ENCODE measurements at regions not wholly inside any gene's neighbourhood (a gene's known extent, or its start where the extent isn't known, plus 50 kb on each side); places are given as distances from the start of the nearest gene placed in this dataset.

- Histone ChIP-seq H3K27me3 (replicated peaks in 1 of 4; ENCODE audit: control extremely low read depth in 1 of 4, control insufficient read depth in 3 of 4, insufficient read depth in 4 of 4, low read length in 3 of 4) (no peaks in the 10 kb centered on the region), H3K4me1 (ENCODE audit: control insufficient read depth in 2 of 2, insufficient read depth in 2 of 2, low read length in 2 of 2) (no peaks in the 10 kb centered on the region), H3K9ac (ENCODE audit: low read length) (no peak overlapping the region), H3K4me3 (ENCODE audit: control extremely low read depth in 1 of 5, extremely low read depth in 1 of 5, insufficient read depth in 1 of 5, low read depth in 2 of 5, low read length in 4 of 5) (no peak overlapping the region), H3K9me3 (ENCODE audit: control extremely low read depth in 1 of 3, control insufficient read depth in 2 of 3, insufficient read depth in 1 of 3, low read length in 2 of 3) (no peaks in the 10 kb centered on the region), H4K20me1 (ENCODE audit: control insufficient read depth, insufficient read depth, low read length, poor library complexity, severe bottlenecking) (no peaks in the 10 kb centered on the region), H3K4me2 (replicated peaks; ENCODE audit: low read depth, low read length, poor library complexity, severe bottlenecking) (no peak overlapping the region), H2AFZ (ENCODE audit: insufficient read depth, low read depth, low read length, poor library complexity, severe bottlenecking) (no peak overlapping the region), H3K36me3 (replicated peaks in 1 of 2; ENCODE audit: control extremely low read depth in 1 of 2, control insufficient read depth in 1 of 2, extremely low read depth in 1 of 2, insufficient read depth in 2 of 2, low read length in 1 of 2) (no peaks in the 10 kb centered on the region), H3K27ac (ENCODE audit: low read length in 2 of 2) (no peak overlapping the region), H3K79me2 (ENCODE audit: control insufficient read depth, insufficient read depth, low read length) (no peaks in the 10 kb centered on the region)
- Mint-ChIP-seq H3K27me3 (no peaks in the 10 kb centered on the region), H3K27ac (no peak overlapping the region), H3K4me3 (no peak overlapping the region), H3K4me1 (no peaks in the 10 kb centered on the region), H3K9me3 (ENCODE audit: insufficient read depth) (no peaks in the 10 kb centered on the region)
- ChIA-PET POLR2A (no interaction called here), CTCF (no interaction called here)
- DNase-seq (no peak), ATAC-seq (ENCODE audit: low read depth) (no peak)
- TF ChIP-seq CTCF (IDR thresholded peaks at IDR 0.05) (no peak), EZH2 (IDR thresholded peaks at IDR 0.05; ENCODE audit: borderline replicate concordance, insufficient read depth, low read depth, low read length, poor library complexity, severe bottlenecking) (no peak)
- intact Hi-C loops (cut with micrococcal nuclease), result no loop called here
- WGBS (ENCODE audit: insufficient coverage), result no CpG with 5 or more reads among the region's 1 CpG
Measured at GRCh38 chr10:64265961-64266360, 744.8 kb downstream of the REEP3 start.

GRCh38 chr10:64271508-64271907 is 750.3 kb downstream of the REEP3 start:
- CTCF ChIA-PET, result no interaction called here

More at GRCh38 chr10:64271508-64271907, 750.3 kb downstream of the REEP3 start:
- H3K4me1 ChIP-seq (ENCODE audit: control insufficient read depth in 2 of 2, insufficient read depth in 2 of 2, low read length in 2 of 2), result no peaks in the 10 kb centered on the region
- no peak overlapping the region for H3K4me2 ChIP-seq (replicated peaks; ENCODE audit: low read depth, low read length, poor library complexity, severe bottlenecking)
- H3K4me3 Mint-ChIP-seq, result no peak overlapping the region
- H3K4me3 ChIP-seq (ENCODE audit: control extremely low read depth in 1 of 5, extremely low read depth in 1 of 5, insufficient read depth in 1 of 5, low read depth in 2 of 5, low read length in 4 of 5), result no peak overlapping the region
- POLR2A ChIA-PET, result no interaction called here
- 79% methylated on average over 3 of the region's 3 CpGs for WGBS (ENCODE audit: insufficient coverage)
- DNase-seq (no peak), ATAC-seq (ENCODE audit: low read depth) (no peak)
- no peaks in the 10 kb centered on the region for H4K20me1 ChIP-seq (ENCODE audit: control insufficient read depth, insufficient read depth, low read length, poor library complexity, severe bottlenecking)
- no peak overlapping the region for H3K9ac ChIP-seq (ENCODE audit: low read length)
- H3K4me1 Mint-ChIP-seq, result no peaks in the 10 kb centered on the region
- no peaks in the 10 kb centered on the region for H3K27me3 Mint-ChIP-seq
- no peaks in the 10 kb centered on the region for H3K36me3 ChIP-seq (replicated peaks in 1 of 2; ENCODE audit: control extremely low read depth in 1 of 2, control insufficient read depth in 1 of 2, extremely low read depth in 1 of 2, insufficient read depth in 2 of 2, low read length in 1 of 2)
- no peaks in the 10 kb centered on the region for H3K9me3 Mint-ChIP-seq (ENCODE audit: insufficient read depth)
- intact Hi-C loops (cut with micrococcal nuclease), result no loop called here
- no peaks in the 10 kb centered on the region for H3K79me2 ChIP-seq (ENCODE audit: control insufficient read depth, insufficient read depth, low read length)
- TF ChIP-seq CTCF (IDR thresholded peaks at IDR 0.05) (no peak), EZH2 (IDR thresholded peaks at IDR 0.05; ENCODE audit: borderline replicate concordance, insufficient read depth, low read depth, low read length, poor library complexity, severe bottlenecking) (no peak)
- no peak overlapping the region for H3K27ac Mint-ChIP-seq
- H2AFZ ChIP-seq (ENCODE audit: insufficient read depth, low read depth, low read length, poor library complexity, severe bottlenecking), result no peak overlapping the region
- H3K9me3 ChIP-seq (ENCODE audit: control extremely low read depth in 1 of 3, control insufficient read depth in 2 of 3, insufficient read depth in 1 of 3, low read length in 2 of 3), result no peaks in the 10 kb centered on the region
- H3K27ac ChIP-seq (ENCODE audit: low read length in 2 of 2), result no peak overlapping the region
- H3K27me3 ChIP-seq (replicated peaks in 1 of 4; ENCODE audit: control extremely low read depth in 1 of 4, control insufficient read depth in 3 of 4, insufficient read depth in 4 of 4, low read length in 3 of 4), result no peaks in the 10 kb centered on the region

Measured in B cell (primary cell).